PC-3 (cell line): ENCODE measurements at regions not wholly inside any gene's neighbourhood (a gene's known extent, or its start where the extent isn't known, plus 50 kb on each side); places are given as distances from the start of the nearest gene placed in this dataset.

Source experiments
- CTCF ChIP-seq: fragments of 300-600 bp; sonication (generic); conservative IDR thresholded peaks from 2 replicates; pipeline ENCODE4 v1.5.1; 2017; ENCODE audit warnings: antibody characterized with exemption, low read depth, mild to moderate bottlenecking, low read length
- EZH2 ChIP-seq: fragments of 300-600 bp; sonication (generic); IDR thresholded peaks from one replicate; pipeline ENCODE4 v1.6.1; 2017; ENCODE audit warnings: antibody characterized with exemption, mild to moderate bottlenecking, low read length; ENCODE audit not compliant: unreplicated experiment

- TF ChIP-seq CTCF (no peak), EZH2 (no peak)
These were observed 887.5 kb upstream of the NRXN1 start for GRCh38 chr2:51919395-51919794.
